ENCODE measurements at regions not wholly inside any gene's neighbourhood (a gene's known extent, or its start where the extent isn't known, plus 50 kb on each side); places are given as distances from the start of the nearest gene placed in this dataset.
"Not testable (repeated sequence)": the region's sequence is repeated elsewhere in the genome, so short reads cannot be mapped to it uniquely, and the experiment has no call there.

DNA sequence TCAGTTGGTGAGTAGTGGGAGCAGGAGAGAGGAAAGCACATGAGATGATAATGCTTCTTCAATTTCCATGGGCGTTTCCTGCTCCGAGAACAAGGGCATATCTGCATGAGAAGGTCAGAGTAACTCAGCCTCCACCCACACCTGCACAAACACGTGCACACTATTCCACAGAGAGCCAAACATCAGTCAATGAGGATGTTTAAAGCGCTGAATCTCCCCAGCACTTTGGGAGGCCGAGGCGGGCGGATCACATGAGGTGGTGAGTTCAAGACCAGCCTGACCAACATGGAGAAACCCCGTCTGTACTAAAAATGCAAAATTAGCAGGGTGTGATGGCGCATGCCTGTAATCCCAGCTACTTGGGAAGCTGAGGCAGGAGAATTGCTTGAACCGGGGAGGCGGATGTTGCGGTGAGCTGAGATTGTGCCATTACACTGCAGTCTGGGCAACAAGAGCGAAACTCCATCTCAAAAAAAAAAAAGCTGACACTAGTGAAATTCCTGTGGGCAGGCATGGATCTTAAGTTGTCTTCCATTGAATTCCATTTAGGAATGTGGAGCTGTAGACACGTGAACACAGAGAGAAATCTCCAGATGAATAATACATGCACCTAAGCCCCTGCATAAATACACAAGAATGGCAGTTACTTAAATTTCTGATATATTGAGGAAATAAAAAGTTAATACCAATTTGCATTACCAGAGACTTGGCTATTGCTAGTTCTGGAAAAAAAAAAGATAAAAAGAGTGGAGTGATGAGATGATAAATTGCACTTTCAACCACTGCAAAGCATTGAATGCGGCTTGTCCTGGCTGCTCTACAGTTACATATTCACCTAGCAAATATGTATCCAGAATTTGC is 1097.4 kb upstream of the TMEM132C start:
- no peak for DNase-seq (ENCODE audit: low read depth)

DNA sequence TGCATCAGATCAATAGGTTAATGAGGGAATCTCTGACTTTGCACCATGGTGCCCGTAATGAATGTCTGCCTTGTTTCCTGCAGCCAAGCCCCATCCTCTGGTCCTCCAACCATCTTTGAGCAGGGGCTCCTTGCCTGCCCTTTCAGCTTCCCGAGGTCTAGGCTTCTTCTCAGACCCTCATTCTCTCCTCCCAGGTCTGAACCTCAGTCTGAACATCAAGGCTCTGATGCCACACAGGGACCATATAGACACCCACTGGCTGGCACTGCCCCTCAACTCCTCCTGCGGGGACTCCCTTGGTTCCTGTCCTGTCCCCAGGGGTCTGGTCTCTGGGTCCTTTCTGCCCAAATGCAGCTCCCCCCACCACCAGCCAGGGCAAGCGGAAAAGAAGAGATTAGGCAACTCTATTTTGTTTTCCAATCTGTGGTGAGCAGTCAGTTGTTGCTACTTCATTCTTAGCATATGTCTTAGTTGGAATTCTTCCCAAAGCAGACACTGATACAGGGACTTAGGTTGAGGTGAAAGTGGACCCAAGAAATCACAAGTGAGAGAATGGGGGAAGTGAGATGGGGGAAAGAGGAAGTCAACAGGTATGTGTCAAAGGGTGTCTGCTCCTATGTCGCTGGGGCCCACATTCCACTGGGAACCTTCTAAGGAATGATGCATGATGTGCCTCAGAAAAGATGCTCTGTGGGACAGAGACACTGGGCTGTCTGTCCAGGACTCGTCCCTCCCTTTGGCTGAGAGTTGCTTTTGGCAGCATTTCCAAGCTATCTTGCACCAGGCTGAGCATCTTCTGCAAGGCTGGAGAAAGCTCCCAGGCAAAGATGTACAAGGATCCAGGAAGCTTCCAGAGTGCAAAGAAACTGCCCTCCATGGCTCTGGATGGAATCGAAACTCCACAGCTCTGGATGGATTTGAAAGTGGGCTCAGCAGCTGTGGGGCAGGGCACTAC is 1096.5 kb upstream of the TMEM132C start:
- no peak for DNase-seq (ENCODE audit: low read depth)

DNA sequence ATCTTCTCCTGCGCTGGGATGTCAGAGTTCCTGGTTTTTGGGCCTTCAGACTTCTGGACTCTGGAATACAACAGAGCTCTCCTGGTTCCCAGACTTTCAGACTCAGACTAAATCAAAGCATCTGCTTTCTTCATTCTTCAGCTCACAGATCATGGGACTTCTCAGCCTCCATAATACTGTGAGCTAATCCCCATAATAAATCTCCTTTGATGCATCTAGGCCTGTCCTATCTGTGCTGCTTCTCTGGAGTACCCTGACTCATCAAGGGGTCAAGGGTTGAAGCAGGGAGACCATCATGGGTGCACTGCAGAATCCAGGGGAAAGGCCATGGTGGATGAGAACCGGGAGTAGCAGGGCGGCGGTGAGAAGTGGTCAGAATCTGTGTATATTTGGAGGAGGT is 1094.1 kb upstream of the TMEM132C start:
- DNase-seq (ENCODE audit: low read depth) = no peak

DNA sequence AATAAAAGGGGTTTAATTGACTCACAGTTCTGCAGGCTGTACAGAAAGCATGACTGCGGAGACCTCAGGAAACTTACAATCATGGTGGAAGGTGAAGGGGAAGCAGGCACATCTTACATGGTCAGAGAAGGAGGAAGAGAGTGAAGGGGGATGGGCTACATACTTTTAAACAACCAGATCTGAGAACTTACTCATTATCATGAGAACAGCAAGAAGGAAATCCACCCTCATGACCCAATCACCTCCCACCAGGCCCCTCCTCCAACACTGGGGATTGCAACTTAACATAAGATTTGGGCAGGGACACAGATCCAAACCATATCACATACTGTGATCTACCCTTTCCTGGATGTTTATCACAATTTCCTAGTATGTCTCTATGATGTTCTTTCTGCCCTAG is 1093.0 kb upstream of the TMEM132C start:
- not testable (repeated sequence) for DNase-seq (ENCODE audit: low read depth)

DNA sequence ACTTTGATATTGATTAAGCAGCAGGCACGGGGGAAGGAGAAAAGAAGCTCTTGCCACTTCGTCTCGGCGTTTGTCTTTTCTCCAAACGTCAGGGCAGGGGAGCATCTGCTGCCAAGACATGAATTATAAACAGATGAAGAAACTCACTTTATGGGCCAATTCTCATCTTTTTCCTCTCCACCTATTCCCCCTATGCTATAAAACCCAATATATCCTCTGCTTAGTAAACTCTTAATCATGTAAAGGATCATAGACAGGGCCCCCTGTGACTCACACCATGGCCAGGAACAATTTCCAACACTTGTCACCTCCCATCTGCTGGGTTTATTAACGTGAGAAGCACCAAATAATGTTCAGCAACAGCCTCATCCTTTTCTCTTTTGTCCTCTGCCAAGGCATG is 1092.1 kb upstream of the TMEM132C start:
- DNase-seq (ENCODE audit: low read depth) = no peak

DNA sequence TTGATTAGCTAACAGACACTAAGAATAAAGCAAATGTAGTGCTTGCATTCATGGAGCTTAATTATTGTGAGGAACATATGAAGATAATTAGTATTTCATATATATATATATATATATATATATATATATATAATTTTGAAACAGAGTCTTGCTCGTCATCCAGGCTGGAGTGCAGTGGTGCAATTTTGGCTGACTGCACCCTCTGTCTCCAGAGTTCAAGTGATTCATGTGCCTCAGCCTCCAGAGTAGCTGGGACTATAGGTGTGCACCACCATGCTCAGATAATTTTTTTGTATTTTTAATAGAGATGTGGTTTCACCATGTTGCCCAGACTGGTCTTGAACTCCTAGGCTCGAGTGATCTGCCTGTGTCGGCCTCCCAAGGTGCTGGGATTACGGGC is 1091.6 kb upstream of the TMEM132C start:
- no peak for DNase-seq (ENCODE audit: low read depth)

GRCh38 chr12:127176804-127177203 is 1090.2 kb upstream of the TMEM132C start:
- DNase-seq (ENCODE audit: low read depth) = no peak

DNA sequence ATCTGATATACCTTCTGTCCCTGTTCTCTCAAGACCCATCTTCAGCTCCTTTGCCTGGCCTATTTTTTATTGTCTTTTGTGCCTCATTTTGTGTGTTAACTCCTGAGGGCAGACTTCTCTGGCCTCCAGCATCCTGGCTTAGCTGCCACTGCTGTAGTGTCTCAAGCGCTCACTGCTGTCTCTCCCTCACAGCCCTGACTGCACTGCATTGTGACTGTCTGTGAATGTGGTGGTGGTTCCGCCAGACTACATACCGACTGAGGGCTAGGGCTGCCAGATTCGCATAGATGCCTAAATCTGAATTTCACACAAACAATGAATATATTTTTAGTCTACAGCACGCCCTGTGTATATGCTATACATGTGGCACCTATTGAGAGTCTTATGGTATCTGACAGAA is 1088.9 kb upstream of the TMEM132C start:
- DNase-seq (ENCODE audit: low read depth) = no peak

GRCh38 chr12:127178463-127178862 is 1088.5 kb upstream of the TMEM132C start:
- no peak for DNase-seq (ENCODE audit: low read depth)

- no peak for DNase-seq (ENCODE audit: low read depth)
Measured at GRCh38 chr12:127179176-127179575, 1087.8 kb upstream of the TMEM132C start.

GRCh38 chr12:127182018-127182417 is 1085.0 kb upstream of the TMEM132C start:
- DNase-seq (ENCODE audit: low read depth) = no peak

GRCh38 chr12:127189992-127190391 is 1077.0 kb upstream of the TMEM132C start:
- no peak for DNase-seq (ENCODE audit: low read depth)

GRCh38 chr12:127191129-127191528 is 1075.8 kb upstream of the TMEM132C start:
- no peak for DNase-seq (ENCODE audit: low read depth)

GRCh38 chr12:127192391-127192790 is 1074.6 kb upstream of the TMEM132C start:
- DNase-seq (ENCODE audit: low read depth) = no peak

DNA sequence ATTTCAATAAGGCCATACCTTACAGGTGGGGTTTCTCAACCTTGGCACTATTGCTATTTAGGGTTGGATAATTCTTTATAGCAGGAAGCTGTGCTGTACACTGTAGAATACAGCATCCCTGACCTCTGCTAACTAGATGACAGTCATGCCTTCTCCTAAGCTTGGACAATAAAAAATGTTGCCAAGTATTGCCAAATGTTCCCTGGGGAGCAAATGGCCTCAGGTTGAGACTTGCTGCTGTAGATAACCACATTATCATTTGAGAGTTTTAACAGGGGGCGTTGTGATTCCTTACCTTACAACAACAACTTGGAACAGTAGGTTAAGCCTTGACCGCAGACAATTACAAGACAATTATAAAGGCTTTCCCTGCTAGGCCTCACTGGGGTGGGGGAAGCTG is 1073.6 kb upstream of the TMEM132C start:
- no peak for DNase-seq (ENCODE audit: low read depth)

DNA sequence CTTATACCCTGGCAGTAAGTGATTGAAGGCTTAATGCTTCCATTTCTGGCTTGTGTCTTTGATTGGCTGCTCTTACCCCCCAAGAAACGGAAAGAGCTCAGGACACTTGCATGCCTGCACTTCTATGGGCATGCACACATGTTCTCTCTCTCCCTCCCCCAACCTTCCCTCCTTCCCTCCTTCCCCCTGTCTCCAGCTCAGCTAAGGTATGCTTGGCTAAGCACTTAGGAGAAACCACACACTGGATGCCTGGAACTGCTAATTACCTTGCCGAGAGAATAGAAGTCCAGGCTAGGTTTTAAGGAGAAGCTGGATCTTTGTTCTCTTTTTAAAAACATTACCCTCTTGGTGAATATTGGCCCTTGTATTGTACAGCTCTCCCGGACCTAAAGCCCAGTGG is 1072.8 kb upstream of the TMEM132C start:
- DNase-seq (ENCODE audit: low read depth) = no peak

- DNase-seq (ENCODE audit: low read depth) = no peak
Measured at GRCh38 chr12:127205781-127206555, 1061.0 kb upstream of the TMEM132C start.

DNA sequence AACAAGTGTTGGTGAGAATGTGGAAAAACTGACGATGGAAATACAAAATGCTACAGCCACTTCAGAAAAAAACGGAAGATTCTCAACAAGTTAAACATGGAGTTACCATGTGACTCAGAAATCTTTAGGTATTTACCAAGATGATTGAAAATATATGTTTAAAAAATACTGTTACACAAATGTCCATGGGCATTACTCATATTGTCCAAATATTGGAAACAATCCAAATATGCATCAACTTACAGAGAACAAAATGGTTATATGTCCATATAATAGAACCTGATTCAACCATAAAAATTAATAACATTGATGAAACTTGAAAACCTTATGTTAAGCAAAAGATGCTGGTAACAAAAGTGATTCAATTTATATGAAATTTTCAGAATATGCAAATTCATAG is 1057.7 kb upstream of the TMEM132C start:
- DNase-seq (ENCODE audit: low read depth) = no peak

- no peak for DNase-seq (ENCODE audit: low read depth)
Measured at GRCh38 chr12:127214186-127214585, 1052.8 kb upstream of the TMEM132C start.

- no peak for DNase-seq (ENCODE audit: low read depth)
Measured at GRCh38 chr12:127223011-127223410, 1044.0 kb upstream of the TMEM132C start.

DNA sequence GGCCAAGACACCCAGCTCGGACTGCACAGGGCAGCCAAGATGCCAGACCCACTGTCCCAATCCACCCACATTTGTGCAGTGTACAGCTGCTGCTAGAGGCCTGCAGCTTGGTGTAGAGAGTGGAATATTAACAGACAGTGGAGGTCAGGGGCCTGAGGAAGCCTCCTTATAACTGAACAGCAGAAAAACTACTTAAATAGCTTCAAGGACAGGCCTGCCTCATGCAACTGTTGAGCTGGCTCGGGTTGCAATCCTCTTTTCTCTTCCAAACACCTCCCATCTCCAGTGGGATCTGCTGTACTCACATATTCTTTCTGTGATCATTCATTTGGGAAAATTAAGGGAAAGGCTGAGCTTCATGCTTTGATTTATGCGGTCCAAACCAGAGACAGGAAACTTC is 1043.2 kb upstream of the TMEM132C start:
- DNase-seq (ENCODE audit: low read depth) = no peak

- no peak for DNase-seq (ENCODE audit: low read depth)
Measured at GRCh38 chr12:127230843-127231260, 1036.1 kb upstream of the TMEM132C start.
